ENCODE measurements at regions not wholly inside any gene's neighbourhood (a gene's known extent, or its start where the extent isn't known, plus 50 kb on each side); places are given as distances from the start of the nearest gene placed in this dataset.

- no peak overlapping the region for H3K4me3 ChIP-seq
- no peak overlapping the region for H3K27ac ChIP-seq (ENCODE audit: low read depth)
- H3K9me2 ChIP-seq (ENCODE audit: insufficient read depth) = no peaks in the 10 kb centered on the region; the same call in 1 of the 2 replicates
These were observed 555.7 kb upstream of the ANO3 start for GRCh38 chr11:25776238-25776637.

GRCh38 chr11:25777343-25777742, 554.6 kb upstream of the ANO3 start:
- Mint-ChIP-seq H3K9me3 (no peaks in the 10 kb centered on the region), H3K27ac (no peak overlapping the region), H3K27me3 (ENCODE audit: insufficient read depth, low read depth, poor library complexity) (no peaks in the 10 kb centered on the region), H3K4me1 (peaks cover 3% of the 10 kb centered on the region; the same call in 2 of the 3 replicates), H3K36me3 (ENCODE audit: low read depth) (no peaks in the 10 kb centered on the region), H3K4me3 (no peak overlapping the region)
- H3K27me3 ChIP-seq (ENCODE audit: insufficient read depth) = no peaks in the 10 kb centered on the region
- H3K36me3 ChIP-seq (ENCODE audit: insufficient read depth) = no peaks in the 10 kb centered on the region
- H3K4me3 ChIP-seq = no peak overlapping the region
- H3K9me2 ChIP-seq (ENCODE audit: insufficient read depth) = peaks cover 4% of the 10 kb centered on the region; the same call in 1 of the 2 replicates
- no peaks in the 10 kb centered on the region for H4K20me1 ChIP-seq (replicated peaks; ENCODE audit: insufficient read depth)
- no peaks in the 10 kb centered on the region for H3K79me2 ChIP-seq (replicated peaks; ENCODE audit: insufficient read depth)
- peak overlapping the region; percentile 57; the same call in 1 of the 2 replicates for H2AFZ ChIP-seq
- H3K4me2 ChIP-seq = no peak overlapping the region
- no peaks in the 10 kb centered on the region for H3F3A ChIP-seq (replicated peaks; ENCODE audit: low read depth)
- H3K4me1 ChIP-seq (ENCODE audit: insufficient read depth) = peaks cover 3% of the 10 kb centered on the region; the same call in 1 of the 2 replicates
- no peak overlapping the region for H3K27ac ChIP-seq (ENCODE audit: low read depth)
- no peak for DNase-seq (ENCODE audit: low spot score)
- ATAC-seq = no peak
- TF ChIP-seq ZNF331 (CRISPR knock-in tag; IDR thresholded peaks at IDR 0.05; ENCODE audit: low read depth) = no peak
- TF ChIP-seq ZNF462 (CRISPR knock-in tag; IDR thresholded peaks at IDR 0.05) = no peak
- no peak for TF ChIP-seq CREB1 (CRISPR knock-in tag; IDR thresholded peaks at IDR 0.05; ENCODE audit: low read depth)
- TF ChIP-seq EZH2phosphoT487 (IDR thresholded peaks at IDR 0.05; ENCODE audit: unreplicated experiment) = no peak
- TF ChIP-seq NANOG (IDR thresholded peaks at IDR 0.05; ENCODE audit: borderline replicate concordance) = no peak
- no peak for TF ChIP-seq STAT1 (IDR thresholded peaks at IDR 0.05; ENCODE audit: unreplicated experiment)

More at GRCh38 chr11:25776238-25776637, 555.7 kb upstream of the ANO3 start:
- Mint-ChIP-seq H3K9me3 (no peaks in the 10 kb centered on the region), H3K27ac (no peak overlapping the region), H3K4me1 (peaks cover 3% of the 10 kb centered on the region; the same call in 2 of the 3 replicates), H3K36me3 (ENCODE audit: low read depth) (no peaks in the 10 kb centered on the region), H3K4me3 (no peak overlapping the region), H3K27me3 (ENCODE audit: insufficient read depth, low read depth, poor library complexity) (no peaks in the 10 kb centered on the region)
- Histone ChIP-seq H3F3A (replicated peaks; ENCODE audit: low read depth) (no peaks in the 10 kb centered on the region), H4K20me1 (replicated peaks; ENCODE audit: insufficient read depth) (no peaks in the 10 kb centered on the region), H3K36me3 (ENCODE audit: insufficient read depth) (no peaks in the 10 kb centered on the region), H3K4me1 (ENCODE audit: insufficient read depth) (peaks cover 3% of the 10 kb centered on the region; the same call in 1 of the 2 replicates), H3K27me3 (ENCODE audit: insufficient read depth) (no peaks in the 10 kb centered on the region), H3K79me2 (replicated peaks; ENCODE audit: insufficient read depth) (no peaks in the 10 kb centered on the region), H2AFZ (no peak overlapping the region), H3K4me2 (no peak overlapping the region)
- no peak for DNase-seq (ENCODE audit: low spot score)
- no peak for TF ChIP-seq EZH2 (IDR thresholded peaks at IDR 0.05; ENCODE audit: low read depth, unreplicated experiment)
- TF ChIP-seq, protein P1, sequence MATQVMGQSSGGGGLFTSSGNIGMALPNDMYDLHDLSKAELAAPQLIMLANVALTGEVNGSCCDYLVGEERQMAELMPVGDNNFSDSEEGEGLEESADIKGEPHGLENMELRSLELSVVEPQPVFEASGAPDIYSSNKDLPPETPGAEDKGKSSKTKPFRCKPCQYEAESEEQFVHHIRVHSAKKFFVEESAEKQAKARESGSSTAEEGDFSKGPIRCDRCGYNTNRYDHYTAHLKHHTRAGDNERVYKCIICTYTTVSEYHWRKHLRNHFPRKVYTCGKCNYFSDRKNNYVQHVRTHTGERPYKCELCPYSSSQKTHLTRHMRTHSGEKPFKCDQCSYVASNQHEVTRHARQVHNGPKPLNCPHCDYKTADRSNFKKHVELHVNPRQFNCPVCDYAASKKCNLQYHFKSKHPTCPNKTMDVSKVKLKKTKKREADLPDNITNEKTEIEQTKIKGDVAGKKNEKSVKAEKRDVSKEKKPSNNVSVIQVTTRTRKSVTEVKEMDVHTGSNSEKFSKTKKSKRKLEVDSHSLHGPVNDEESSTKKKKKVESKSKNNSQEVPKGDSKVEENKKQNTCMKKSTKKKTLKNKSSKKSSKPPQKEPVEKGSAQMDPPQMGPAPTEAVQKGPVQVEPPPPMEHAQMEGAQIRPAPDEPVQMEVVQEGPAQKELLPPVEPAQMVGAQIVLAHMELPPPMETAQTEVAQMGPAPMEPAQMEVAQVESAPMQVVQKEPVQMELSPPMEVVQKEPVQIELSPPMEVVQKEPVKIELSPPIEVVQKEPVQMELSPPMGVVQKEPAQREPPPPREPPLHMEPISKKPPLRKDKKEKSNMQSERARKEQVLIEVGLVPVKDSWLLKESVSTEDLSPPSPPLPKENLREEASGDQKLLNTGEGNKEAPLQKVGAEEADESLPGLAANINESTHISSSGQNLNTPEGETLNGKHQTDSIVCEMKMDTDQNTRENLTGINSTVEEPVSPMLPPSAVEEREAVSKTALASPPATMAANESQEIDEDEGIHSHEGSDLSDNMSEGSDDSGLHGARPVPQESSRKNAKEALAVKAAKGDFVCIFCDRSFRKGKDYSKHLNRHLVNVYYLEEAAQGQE (IDR thresholded peaks at IDR 0.05; ENCODE audit: unreplicated experiment) = no peak
- TF ChIP-seq JUNB (IDR thresholded peaks at IDR 0.05; ENCODE audit: unreplicated experiment) = no peak
- no peak for TF ChIP-seq NANOG (IDR thresholded peaks at IDR 0.05; ENCODE audit: borderline replicate concordance)
- no peak for TF ChIP-seq POLR2AphosphoS5 (IDR thresholded peaks at IDR 0.05; ENCODE audit: low read depth)
- no peak for ATAC-seq

All from GM23338 (cell line).